GM23248 (cell line): ENCODE measurements at regions not wholly inside any gene's neighbourhood (a gene's known extent, or its start where the extent isn't known, plus 50 kb on each side); places are given as distances from the start of the nearest gene placed in this dataset.

Experiments
- DNase-seq: peaks from one replicate; pipeline ENCODE4 v3.0.0-alpha.2; 2015
- H2AFZ ChIP-seq: fragments of 200-600 bp; sonication (generic); 2 replicates; pipeline ENCODE4 v1.6.1; 2016; ENCODE audit warnings: antibody characterized with exemption
- H3F3A ChIP-seq: fragments of 200-600 bp; sonication (generic); 2 replicates; pipeline ENCODE4 v1.6.1; 2016; ENCODE audit warnings: mild to moderate bottlenecking, antibody characterized with exemption, mixed run types; ENCODE audit not compliant: insufficient read depth
- H3K27ac ChIP-seq: fragments of 200-600 bp; sonication (generic); 2 replicates; pipeline ENCODE4 v1.5.1; 2016; ENCODE audit warnings: mild to moderate bottlenecking
- H3K27me3 ChIP-seq: fragments of 200-600 bp; sonication (generic); replicated peaks from 2 replicates; pipeline ENCODE4 v1.6.1; 2016; ENCODE audit warnings: mild to moderate bottlenecking; ENCODE audit not compliant: insufficient read depth
- H3K36me3 ChIP-seq: fragments of 200-600 bp; sonication (generic); 2 replicates; pipeline ENCODE4 v1.6.1; 2016; ENCODE audit warnings: low read depth, mild to moderate bottlenecking
- H3K4me1 ChIP-seq: fragments of 200-600 bp; sonication (generic); 2 replicates; pipeline ENCODE4 v1.6.1; 2016; ENCODE audit warnings: mild to moderate bottlenecking; ENCODE audit not compliant: insufficient read depth
- H3K4me2 ChIP-seq: fragments of 200-600 bp; sonication (generic); one replicate; pipeline ENCODE4 v1.6.1; 2016; ENCODE audit warnings: mild to moderate bottlenecking; ENCODE audit not compliant: unreplicated experiment
- H3K4me3 ChIP-seq: fragments of 200-600 bp; sonication (generic); 2 replicates; pipeline ENCODE4 v1.5.1; 2016; ENCODE audit warnings: mild to moderate bottlenecking
- H3K79me2 ChIP-seq: fragments of 200-600 bp; sonication (generic); 2 replicates; pipeline ENCODE4 v1.6.1; 2016; ENCODE audit warnings: mild to moderate bottlenecking; ENCODE audit not compliant: insufficient read depth
- H3K9ac ChIP-seq: fragments of 200-600 bp; sonication (generic); 2 replicates; pipeline ENCODE4 v1.6.1; 2016; ENCODE audit warnings: mild to moderate bottlenecking
- H3K9me2 ChIP-seq: fragments of 200-600 bp; sonication (generic); 2 replicates; pipeline ENCODE4 v1.6.1; 2016; ENCODE audit warnings: mixed run types, mild to moderate bottlenecking, moderate library complexity; ENCODE audit not compliant: insufficient read depth
- H3K9me3 ChIP-seq: fragments of 200-600 bp; sonication (generic); one replicate; pipeline ENCODE4 v1.6.1; 2017; ENCODE audit warnings: low read depth
- H4K20me1 ChIP-seq: fragments of 200-600 bp; sonication (generic); 2 replicates; pipeline ENCODE4 v1.6.0; 2016; ENCODE audit not compliant: insufficient read depth
- EZH2 ChIP-seq: fragments of 200-600 bp; sonication (generic); IDR thresholded peaks from 2 replicates; pipeline ENCODE4 v1.6.1; 2018; ENCODE audit warnings: antibody characterized with exemption, mild to moderate bottlenecking; ENCODE audit not compliant: insufficient read depth, poor library complexity, severe bottlenecking
- EZH2phosphoT487 ChIP-seq: fragments of 200-600 bp; sonication (generic); IDR thresholded peaks from 2 replicates; pipeline ENCODE4 v1.6.1; 2018; ENCODE audit warnings: antibody characterized with exemption, moderate library complexity, mild to moderate bottlenecking, low read depth; ENCODE audit not compliant: insufficient read depth
- WGBS, 2 experiments: methylation state at CpG; one replicate each; pipeline ENCODE4 v1.1.6; 2015 to 2017; ENCODE audit warnings: low lambda C conversion rate in 2 of 2, low coverage in 1 of 2; ENCODE audit errors: missing lambda C conversion rate in 2 of 2; 5-methylcytosine and 5-hydroxymethylcytosine counted together
- in situ Hi-C: fragments of 300-500 bp; cut with MboI; formaldehyde crosslinking; loops from 2 replicates; pipeline ENCODE4 v1.15.0; 2020

DNA sequence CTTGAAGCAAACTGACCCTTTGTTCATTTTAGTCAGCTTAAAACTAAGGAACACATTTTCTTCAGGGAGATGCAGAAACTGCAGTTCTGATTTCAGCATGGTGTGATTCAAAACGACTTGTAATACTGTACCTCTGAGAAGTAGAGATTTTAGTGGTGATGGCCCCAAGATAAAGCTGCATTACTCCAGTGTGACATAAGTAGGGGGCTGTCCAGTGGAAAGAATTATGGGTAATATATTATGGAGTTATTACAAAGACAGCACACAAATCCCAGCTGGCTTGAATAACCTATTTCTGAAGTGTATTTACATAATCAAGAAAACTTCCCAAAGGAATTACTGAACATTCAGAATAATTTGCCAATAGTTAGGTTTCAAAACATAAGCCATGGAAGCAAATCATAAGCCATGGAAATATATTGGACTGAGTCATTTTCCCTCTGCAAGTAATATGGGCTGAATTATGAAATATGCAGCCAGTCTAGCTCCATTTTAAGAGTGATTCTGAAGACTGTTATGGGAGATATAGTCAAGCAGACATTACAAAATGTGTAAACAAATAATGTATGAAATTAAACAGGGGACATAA is 133.7 kb upstream of the FBXL17 start:
- Histone ChIP-seq H2AFZ (no peak overlapping the region), H3K27ac (no peak overlapping the region), H3K79me2 (no peaks in the 10 kb centered on the region), H3K9me2 (no peaks in the 10 kb centered on the region), H3F3A (no peaks in the 10 kb centered on the region), H3K9me3 (no peaks in the 10 kb centered on the region), H3K4me3 (no peak overlapping the region), H3K36me3 (no peaks in the 10 kb centered on the region), H3K4me1 (no peaks in the 10 kb centered on the region), H3K4me2 (no peak overlapping the region), H3K9ac (no peak overlapping the region), H3K27me3 (peaks cover 15% of the 10 kb centered on the region; the same call in 1 of the 2 replicates), H4K20me1 (no peaks in the 10 kb centered on the region)
- 3 to 5% methylated on average over 1 of the region's 1 CpG for whole genome bisulfite sequencing, 2 experiments
- in situ Hi-C loops: no loop called here
- TF ChIP-seq EZH2 (no peak), EZH2phosphoT487 (no peak)
- DNase-seq: peak; percentile 6

DNA sequence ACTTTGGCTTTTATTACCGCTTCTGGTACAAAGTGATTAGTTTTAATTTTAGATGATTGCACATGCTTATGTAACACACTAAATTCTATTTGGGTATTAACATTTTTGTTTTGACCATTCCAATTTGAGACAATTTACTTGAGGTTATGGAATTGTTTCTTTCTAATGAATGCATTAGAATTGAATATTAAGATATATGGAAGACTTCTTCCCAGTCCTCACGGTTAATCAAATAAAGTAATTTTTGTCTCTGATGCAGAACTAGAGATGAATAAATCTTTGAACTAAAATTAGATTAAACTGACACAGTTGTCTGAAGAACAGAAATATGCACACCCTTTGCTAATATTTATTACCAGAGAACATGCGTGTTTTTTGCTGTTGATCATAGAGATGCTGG is 127.1 kb upstream of the FBXL17 start:
- Histone ChIP-seq H4K20me1 (no peaks in the 10 kb centered on the region), H3K9me3 (no peaks in the 10 kb centered on the region), H3K79me2 (no peaks in the 10 kb centered on the region), H3K4me3 (no peak overlapping the region), H3F3A (no peaks in the 10 kb centered on the region), H2AFZ (no peak overlapping the region), H3K4me1 (no peaks in the 10 kb centered on the region), H3K27ac (no peak overlapping the region), H3K9me2 (no peaks in the 10 kb centered on the region), H3K27me3 (peaks cover 9% of the 10 kb centered on the region; the same call in 1 of the 2 replicates), H3K36me3 (no peaks in the 10 kb centered on the region), H3K4me2 (no peak overlapping the region), H3K9ac (no peak overlapping the region)
- TF ChIP-seq EZH2 (no peak), EZH2phosphoT487 (no peak)
- no peak for DNase-seq
- in situ Hi-C loops: no loop called here
- WGBS, 2 experiments: 56 to 60% methylated on average over 3 of the region's 3 CpGs

- no peaks in the 10 kb centered on the region for H3K9me3 ChIP-seq
- H3K27me3 ChIP-seq: peaks cover 9% of the 10 kb centered on the region; the same call in 1 of the 2 replicates
- no peaks in the 10 kb centered on the region for H3K36me3 ChIP-seq
- no peaks in the 10 kb centered on the region for H3F3A ChIP-seq
- no peak for DNase-seq
- no peak overlapping the region for H3K4me2 ChIP-seq
- TF ChIP-seq EZH2phosphoT487 (no peak), EZH2 (no peak)
- no peak overlapping the region for H2AFZ ChIP-seq
- H3K4me1 ChIP-seq: no peaks in the 10 kb centered on the region
- WGBS, 2 experiments: 45 to 66% methylated on average over 2 of the region's 2 CpGs
- no peaks in the 10 kb centered on the region for H3K9me2 ChIP-seq
- no peaks in the 10 kb centered on the region for H4K20me1 ChIP-seq
- H3K27ac ChIP-seq: no peak overlapping the region
- H3K79me2 ChIP-seq: no peaks in the 10 kb centered on the region
- in situ Hi-C loops: no loop called here
- no peak overlapping the region for H3K9ac ChIP-seq
- no peak overlapping the region for H3K4me3 ChIP-seq
These were observed 125.7 kb upstream of the FBXL17 start for GRCh38 chr5:108507631-108508030.

GRCh38 chr5:108505608-108506007 is 123.7 kb upstream of the FBXL17 start:
- Histone ChIP-seq H3K36me3 (no peaks in the 10 kb centered on the region), H3K79me2 (no peaks in the 10 kb centered on the region), H3K27me3 (no peaks in the 10 kb centered on the region; the same call in 1 of the 2 replicates), H3K9me2 (no peaks in the 10 kb centered on the region), H3K4me2 (no peak overlapping the region), H3K4me1 (no peaks in the 10 kb centered on the region), H4K20me1 (no peaks in the 10 kb centered on the region), H3K9ac (no peak overlapping the region), H3F3A (no peaks in the 10 kb centered on the region), H3K27ac (no peak overlapping the region), H3K4me3 (no peak overlapping the region), H2AFZ (no peak overlapping the region), H3K9me3 (no peaks in the 10 kb centered on the region)
- in situ Hi-C loops: no loop called here
- TF ChIP-seq EZH2: no peak
- TF ChIP-seq EZH2phosphoT487: no peak
- DNase-seq: no peak
- WGBS, 2 experiments: 22 to 24% methylated on average over 1 to 2 of the region's 2 CpGs
